Gastrocnemius medialis (tissue), 4 donors: ENCODE measurements at regions not wholly inside any gene's neighbourhood (a gene's known extent, or its start where the extent isn't known, plus 50 kb on each side); places are given as distances from the start of the nearest gene placed in this dataset.

Experiments
- CTCF ChIP-seq, 5 experiments: fragments of 450-650 bp in 3 of 5; fragments of 200-600 bp in 2 of 5; sonication (generic) in 2 of 5; IDR thresholded peaks in 4 of 5; conservative IDR thresholded peaks in 1 of 5; 1 replicate in 4 of 5; 2 replicates in 1 of 5; pipeline ENCODE4 v1.5.1; 2016 to 2019; ENCODE audit warnings: antibody characterized with exemption in 5 of 5, mild to moderate bottlenecking in 3 of 5, moderate library complexity in 3 of 5
- POLR2A ChIP-seq, 2 donors: fragments of 450-650 bp; IDR thresholded peaks; one replicate each; pipeline ENCODE4 v1.6.1; 2017; ENCODE audit warnings: antibody characterized with exemption in 2 of 2, mild to moderate bottlenecking in 2 of 2, moderate library complexity in 2 of 2

GRCh38 chr11:103832762-103833161 is 203.7 kb upstream of the DDI1 start:
- no peak for TF ChIP-seq CTCF (IDR thresholded peaks at IDR 0.05 in 4 of 5, conservative IDR thresholded peaks at IDR 0.05 in 1 of 5)
- no peak for TF ChIP-seq POLR2A (IDR thresholded peaks at IDR 0.05)
